ENCODE measurements at regions not wholly inside any gene's neighbourhood (a gene's known extent, or its start where the extent isn't known, plus 50 kb on each side); places are given as distances from the start of the nearest gene placed in this dataset.

DNA sequence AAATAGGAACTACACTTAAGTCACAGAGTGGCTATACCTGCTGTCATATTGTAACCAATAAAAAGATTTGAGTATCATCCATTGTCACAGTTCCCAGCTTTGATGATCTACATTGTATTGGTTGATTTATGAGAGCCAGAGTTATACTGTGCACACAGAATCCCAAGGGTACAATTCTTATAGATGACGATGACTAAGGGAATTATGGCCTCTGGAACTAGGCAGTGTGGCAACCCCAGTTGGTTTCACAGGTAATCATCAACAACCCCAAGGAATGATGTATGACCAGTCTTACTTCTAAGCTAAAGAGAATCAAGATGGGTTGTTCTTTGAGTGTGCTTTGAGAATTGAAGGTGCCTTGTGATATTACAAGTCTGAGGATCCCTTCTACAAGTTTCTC, 217.3 kb downstream of the ETAA1 start:
- Histone ChIP-seq H3K27me3 (ENCODE audit: control insufficient read depth in 4 of 4, insufficient read depth in 4 of 4, low read length in 3 of 4) (peaks cover 0 to under 1% (median 0%) of the 10 kb centered on the region in 4 donors), H3K4me3 (ENCODE audit: low read depth in 1 of 3, low read length in 3 of 3) (no peak overlapping the region), H3K36me3 (ENCODE audit: control insufficient read depth in 4 of 4, insufficient read depth in 3 of 4, low read depth in 1 of 4, low read length in 3 of 4) (no peaks in the 10 kb centered on the region), H3K4me1 (ENCODE audit: control insufficient read depth in 4 of 4, insufficient read depth in 4 of 4, low read length in 3 of 4) (no peaks in the 10 kb centered on the region), H3K27ac (ENCODE audit: low read depth in 1 of 2, low read length in 2 of 2) (no peak overlapping the region), H3K9ac (ENCODE audit: low read depth in 1 of 2, low read length in 2 of 2) (no peak overlapping the region), H3K9me3 (ENCODE audit: control insufficient read depth in 4 of 4, low read length in 3 of 4) (no peaks in the 10 kb centered on the region)
- DNase-seq (ENCODE audit: low spot score), result no peak
- TF ChIP-seq REST (IDR thresholded peaks at IDR 0.05) (no peak), NR2F2 (IDR thresholded peaks at IDR 0.05) (no peak), TAF1 (conservative IDR thresholded peaks at IDR 0.05) (no peak), RAD21 (IDR thresholded peaks at IDR 0.05) (no peak), FOXA2 (IDR thresholded peaks at IDR 0.05) (no peak), EGR1 (IDR thresholded peaks at IDR 0.05; ENCODE audit: low read depth in 2 of 2) (no peak), GABPA (IDR thresholded peaks at IDR 0.05 in 1 of 2, conservative IDR thresholded peaks at IDR 0.05 in 1 of 2) (no peak), JUND (IDR thresholded peaks at IDR 0.05) (no peak), FOXA1 (IDR thresholded peaks at IDR 0.05) (no peak), RXRA (IDR thresholded peaks at IDR 0.05) (no peak), HNF4A (conservative IDR thresholded peaks at IDR 0.05) (no peak), YY1 (IDR thresholded peaks at IDR 0.05) (no peak), ATF3 (IDR thresholded peaks at IDR 0.05) (no peak), SP1 (IDR thresholded peaks at IDR 0.05) (no peak)
- TF ChIP-seq, protein P1, sequence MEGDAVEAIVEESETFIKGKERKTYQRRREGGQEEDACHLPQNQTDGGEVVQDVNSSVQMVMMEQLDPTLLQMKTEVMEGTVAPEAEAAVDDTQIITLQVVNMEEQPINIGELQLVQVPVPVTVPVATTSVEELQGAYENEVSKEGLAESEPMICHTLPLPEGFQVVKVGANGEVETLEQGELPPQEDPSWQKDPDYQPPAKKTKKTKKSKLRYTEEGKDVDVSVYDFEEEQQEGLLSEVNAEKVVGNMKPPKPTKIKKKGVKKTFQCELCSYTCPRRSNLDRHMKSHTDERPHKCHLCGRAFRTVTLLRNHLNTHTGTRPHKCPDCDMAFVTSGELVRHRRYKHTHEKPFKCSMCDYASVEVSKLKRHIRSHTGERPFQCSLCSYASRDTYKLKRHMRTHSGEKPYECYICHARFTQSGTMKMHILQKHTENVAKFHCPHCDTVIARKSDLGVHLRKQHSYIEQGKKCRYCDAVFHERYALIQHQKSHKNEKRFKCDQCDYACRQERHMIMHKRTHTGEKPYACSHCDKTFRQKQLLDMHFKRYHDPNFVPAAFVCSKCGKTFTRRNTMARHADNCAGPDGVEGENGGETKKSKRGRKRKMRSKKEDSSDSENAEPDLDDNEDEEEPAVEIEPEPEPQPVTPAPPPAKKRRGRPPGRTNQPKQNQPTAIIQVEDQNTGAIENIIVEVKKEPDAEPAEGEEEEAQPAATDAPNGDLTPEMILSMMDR (IDR thresholded peaks at IDR 0.05; ENCODE audit: low read depth, low read length, missing input control), result no peak
- 80% methylated on average over 1 of the region's 1 CpG for WGBS

DNA sequence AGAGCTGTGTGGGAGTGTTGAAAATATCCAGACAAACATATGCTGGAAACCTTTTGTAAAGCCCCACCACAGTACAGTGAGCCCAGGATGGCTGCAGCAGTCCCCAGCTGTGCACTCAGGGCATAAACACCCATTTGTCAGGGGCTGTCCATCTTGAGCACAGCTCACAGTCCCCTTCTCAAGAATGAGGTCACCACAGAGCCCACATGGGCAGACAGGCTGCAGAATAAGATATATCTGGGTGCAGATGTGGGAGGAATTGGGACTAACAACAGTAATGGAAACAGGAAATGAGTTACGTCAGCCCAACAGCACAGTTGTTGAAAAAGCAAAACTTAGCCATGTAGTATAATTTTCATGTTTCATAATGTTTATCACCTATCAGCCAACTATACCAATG, 219.6 kb downstream of the ETAA1 start:
- H3K27me3 ChIP-seq (ENCODE audit: control insufficient read depth in 4 of 4, insufficient read depth in 4 of 4, low read length in 3 of 4), result peaks cover 0 to 3% (median 0%) of the 10 kb centered on the region in 4 donors
- no peaks in the 10 kb centered on the region for H3K36me3 ChIP-seq (ENCODE audit: control insufficient read depth in 4 of 4, insufficient read depth in 3 of 4, low read depth in 1 of 4, low read length in 3 of 4)
- no peak for DNase-seq (ENCODE audit: low spot score)
- no peak overlapping the region for H3K9ac ChIP-seq (ENCODE audit: low read depth in 1 of 2, low read length in 2 of 2)
- no peaks in the 10 kb centered on the region for H3K9me3 ChIP-seq (ENCODE audit: control insufficient read depth in 4 of 4, low read length in 3 of 4)
- H3K4me3 ChIP-seq (ENCODE audit: low read depth in 1 of 3, low read length in 3 of 3), result no peak overlapping the region
- no peak overlapping the region for H3K27ac ChIP-seq (ENCODE audit: low read depth in 1 of 2, low read length in 2 of 2)
- 75% methylated on average over 1 of the region's 1 CpG for WGBS
- no peaks in the 10 kb centered on the region for H3K4me1 ChIP-seq (ENCODE audit: control insufficient read depth in 4 of 4, insufficient read depth in 4 of 4, low read length in 3 of 4)
- TF ChIP-seq, protein P2, sequence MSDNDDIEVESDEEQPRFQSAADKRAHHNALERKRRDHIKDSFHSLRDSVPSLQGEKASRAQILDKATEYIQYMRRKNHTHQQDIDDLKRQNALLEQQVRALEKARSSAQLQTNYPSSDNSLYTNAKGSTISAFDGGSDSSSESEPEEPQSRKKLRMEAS (IDR thresholded peaks at IDR 0.05), result no peak
- TF ChIP-seq, protein P1 (IDR thresholded peaks at IDR 0.05; ENCODE audit: low read depth, low read length, missing input control), result no peak
- no peak for TF ChIP-seq RAD21 (IDR thresholded peaks at IDR 0.05)
- TF ChIP-seq TAF1 (conservative IDR thresholded peaks at IDR 0.05), result no peak
- no peak for TF ChIP-seq YY1 (IDR thresholded peaks at IDR 0.05)
- no peak for TF ChIP-seq HNF4A (conservative IDR thresholded peaks at IDR 0.05)
- TF ChIP-seq, protein P3, sequence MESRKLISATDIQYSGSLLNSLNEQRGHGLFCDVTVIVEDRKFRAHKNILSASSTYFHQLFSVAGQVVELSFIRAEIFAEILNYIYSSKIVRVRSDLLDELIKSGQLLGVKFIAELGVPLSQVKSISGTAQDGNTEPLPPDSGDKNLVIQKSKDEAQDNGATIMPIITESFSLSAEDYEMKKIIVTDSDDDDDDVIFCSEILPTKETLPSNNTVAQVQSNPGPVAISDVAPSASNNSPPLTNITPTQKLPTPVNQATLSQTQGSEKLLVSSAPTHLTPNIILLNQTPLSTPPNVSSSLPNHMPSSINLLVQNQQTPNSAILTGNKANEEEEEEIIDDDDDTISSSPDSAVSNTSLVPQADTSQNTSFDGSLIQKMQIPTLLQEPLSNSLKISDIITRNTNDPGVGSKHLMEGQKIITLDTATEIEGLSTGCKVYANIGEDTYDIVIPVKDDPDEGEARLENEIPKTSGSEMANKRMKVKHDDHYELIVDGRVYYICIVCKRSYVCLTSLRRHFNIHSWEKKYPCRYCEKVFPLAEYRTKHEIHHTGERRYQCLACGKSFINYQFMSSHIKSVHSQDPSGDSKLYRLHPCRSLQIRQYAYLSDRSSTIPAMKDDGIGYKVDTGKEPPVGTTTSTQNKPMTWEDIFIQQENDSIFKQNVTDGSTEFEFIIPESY (IDR thresholded peaks at IDR 0.05), result no peak
- TF ChIP-seq SP1 (IDR thresholded peaks at IDR 0.05), result no peak
- TF ChIP-seq HNF4G (IDR thresholded peaks at IDR 0.05), result no peak
- no peak for TF ChIP-seq ATF3 (IDR thresholded peaks at IDR 0.05)
- no peak for TF ChIP-seq JUND (IDR thresholded peaks at IDR 0.05)
- TF ChIP-seq FOXA2 (IDR thresholded peaks at IDR 0.05), result no peak
- TF ChIP-seq RXRA (IDR thresholded peaks at IDR 0.05), result no peak
- no peak for TF ChIP-seq FOXA1 (IDR thresholded peaks at IDR 0.05)
- no peak for TF ChIP-seq EGR1 (IDR thresholded peaks at IDR 0.05; ENCODE audit: low read depth in 2 of 2)
- no peak for TF ChIP-seq NR2F2 (IDR thresholded peaks at IDR 0.05)
- no peak for TF ChIP-seq GABPA (IDR thresholded peaks at IDR 0.05 in 1 of 2, conservative IDR thresholded peaks at IDR 0.05 in 1 of 2)
